ENCODE measurements at regions not wholly inside any gene's neighbourhood (a gene's known extent, or its start where the extent isn't known, plus 50 kb on each side); places are given as distances from the start of the nearest gene placed in this dataset.
"Not testable (repeated sequence)": the region's sequence is repeated elsewhere in the genome, so short reads cannot be mapped to it uniquely, and the experiment has no call there.

DNA sequence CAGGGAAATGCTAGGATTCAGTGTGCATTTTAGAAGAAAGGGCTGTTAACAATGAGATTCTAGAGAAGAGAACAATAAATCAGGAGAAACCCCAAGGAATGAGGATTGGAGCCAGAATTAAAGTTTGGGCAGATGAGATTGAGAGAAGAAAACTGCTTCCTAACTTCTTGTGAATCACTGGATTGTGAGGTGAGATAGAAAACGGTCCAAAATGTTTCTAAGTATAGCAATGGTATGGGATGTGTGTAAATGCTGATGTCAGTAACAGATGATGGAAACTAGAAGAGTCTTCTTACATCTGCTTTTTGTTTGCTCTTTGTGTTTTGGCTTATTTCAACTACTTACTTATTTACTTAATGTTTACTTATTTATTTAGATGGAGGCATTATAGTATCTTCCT, 123.0 kb downstream of the KCNJ2 start (continued):
- TF ChIP-seq, protein P1, sequence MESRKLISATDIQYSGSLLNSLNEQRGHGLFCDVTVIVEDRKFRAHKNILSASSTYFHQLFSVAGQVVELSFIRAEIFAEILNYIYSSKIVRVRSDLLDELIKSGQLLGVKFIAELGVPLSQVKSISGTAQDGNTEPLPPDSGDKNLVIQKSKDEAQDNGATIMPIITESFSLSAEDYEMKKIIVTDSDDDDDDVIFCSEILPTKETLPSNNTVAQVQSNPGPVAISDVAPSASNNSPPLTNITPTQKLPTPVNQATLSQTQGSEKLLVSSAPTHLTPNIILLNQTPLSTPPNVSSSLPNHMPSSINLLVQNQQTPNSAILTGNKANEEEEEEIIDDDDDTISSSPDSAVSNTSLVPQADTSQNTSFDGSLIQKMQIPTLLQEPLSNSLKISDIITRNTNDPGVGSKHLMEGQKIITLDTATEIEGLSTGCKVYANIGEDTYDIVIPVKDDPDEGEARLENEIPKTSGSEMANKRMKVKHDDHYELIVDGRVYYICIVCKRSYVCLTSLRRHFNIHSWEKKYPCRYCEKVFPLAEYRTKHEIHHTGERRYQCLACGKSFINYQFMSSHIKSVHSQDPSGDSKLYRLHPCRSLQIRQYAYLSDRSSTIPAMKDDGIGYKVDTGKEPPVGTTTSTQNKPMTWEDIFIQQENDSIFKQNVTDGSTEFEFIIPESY (IDR thresholded peaks at IDR 0.05) = no peak
- no peak for TF ChIP-seq RAD21 (IDR thresholded peaks at IDR 0.05)
- no peak for TF ChIP-seq FOXA1 (IDR thresholded peaks at IDR 0.05)
- TF ChIP-seq EGR1 (IDR thresholded peaks at IDR 0.05; ENCODE audit: low read depth in 2 of 2) = no peak
- TF ChIP-seq, protein P2, sequence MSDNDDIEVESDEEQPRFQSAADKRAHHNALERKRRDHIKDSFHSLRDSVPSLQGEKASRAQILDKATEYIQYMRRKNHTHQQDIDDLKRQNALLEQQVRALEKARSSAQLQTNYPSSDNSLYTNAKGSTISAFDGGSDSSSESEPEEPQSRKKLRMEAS (IDR thresholded peaks at IDR 0.05) = no peak

DNA sequence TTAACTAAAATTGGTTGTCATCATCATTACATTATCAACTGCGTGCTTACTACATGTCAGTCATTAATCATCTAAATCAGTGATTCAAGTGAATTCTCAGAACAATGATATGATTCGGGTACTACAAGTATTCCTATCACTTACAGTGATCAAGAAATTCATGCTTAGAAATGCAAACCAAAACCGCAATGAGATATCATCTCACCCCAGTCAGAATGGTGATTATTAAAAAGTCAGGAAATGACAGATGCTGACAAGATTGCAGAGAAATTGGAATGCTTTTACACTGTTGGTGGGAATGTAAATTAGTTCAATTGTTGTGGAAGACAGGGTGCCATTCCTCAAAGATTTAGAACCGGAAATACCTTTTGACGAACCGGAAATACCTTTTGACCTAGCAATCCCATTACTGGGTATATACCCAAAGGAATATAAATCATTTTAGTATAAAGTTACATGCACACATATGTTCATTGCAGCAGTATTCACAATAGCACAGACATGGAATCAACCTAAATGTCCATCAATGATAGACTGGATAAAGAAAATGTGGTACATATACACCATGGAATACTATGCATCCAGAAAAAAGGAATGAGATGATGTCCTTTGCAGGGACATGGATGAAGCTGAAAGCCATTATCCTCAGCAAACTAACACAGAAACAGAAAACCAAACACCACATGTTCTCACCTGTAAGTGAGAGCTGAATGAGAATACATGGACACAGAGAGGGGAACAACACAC, 124.4 kb downstream of the KCNJ2 start:
- not testable (repeated sequence) for H3K27ac ChIP-seq (ENCODE audit: low read depth in 1 of 2, low read length in 2 of 2); H3K9ac ChIP-seq (ENCODE audit: low read depth in 1 of 2, low read length in 2 of 2); H3K36me3 ChIP-seq (ENCODE audit: control insufficient read depth in 4 of 4, insufficient read depth in 3 of 4, low read depth in 1 of 4, low read length in 3 of 4); H3K4me3 ChIP-seq (ENCODE audit: low read depth in 1 of 3, low read length in 3 of 3); DNase-seq (ENCODE audit: low spot score); H3K27me3 ChIP-seq (ENCODE audit: control insufficient read depth in 4 of 4, insufficient read depth in 4 of 4, low read length in 3 of 4); H3K9me3 ChIP-seq (ENCODE audit: control insufficient read depth in 4 of 4, low read length in 3 of 4); H3K4me1 ChIP-seq (ENCODE audit: control insufficient read depth in 4 of 4, insufficient read depth in 4 of 4, low read length in 3 of 4)
- 80% methylated on average over 6 of the region's 6 CpGs for WGBS

DNA sequence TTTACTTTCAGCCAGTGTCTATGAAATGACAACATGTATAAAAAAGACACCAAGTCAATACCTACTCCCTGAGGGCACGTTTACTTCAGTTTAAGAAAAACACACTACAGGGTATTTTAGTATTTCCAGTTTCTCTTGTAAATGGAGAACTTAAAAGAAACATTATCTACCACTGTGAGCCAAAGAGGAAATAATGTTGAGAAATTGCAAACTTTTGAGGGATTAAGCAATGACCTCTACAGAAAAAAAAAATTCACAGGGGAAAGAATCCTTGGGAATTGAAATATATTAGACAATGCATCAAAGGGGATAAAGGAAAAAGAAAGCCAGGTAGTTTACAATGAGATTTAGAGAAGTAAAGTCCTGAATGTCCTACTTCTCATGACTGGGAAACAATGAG, 126.0 kb downstream of the KCNJ2 start:
- Histone ChIP-seq H3K4me3 (ENCODE audit: low read depth in 1 of 3, low read length in 3 of 3) (no peak overlapping the region), H3K27ac (ENCODE audit: low read depth in 1 of 2, low read length in 2 of 2) (no peak overlapping the region), H3K9me3 (ENCODE audit: control insufficient read depth in 4 of 4, low read length in 3 of 4) (peaks cover 0 to 2% (median 0%) of the 10 kb centered on the region in 4 donors), H3K36me3 (ENCODE audit: control insufficient read depth in 4 of 4, insufficient read depth in 3 of 4, low read depth in 1 of 4, low read length in 3 of 4) (no peaks in the 10 kb centered on the region), H3K4me1 (ENCODE audit: control insufficient read depth in 4 of 4, insufficient read depth in 4 of 4, low read length in 3 of 4) (no peaks in the 10 kb centered on the region), H3K27me3 (ENCODE audit: control insufficient read depth in 4 of 4, insufficient read depth in 4 of 4, low read length in 3 of 4) (peaks cover 0 to 1% (median 0%) of the 10 kb centered on the region in 4 donors), H3K9ac (ENCODE audit: low read depth in 1 of 2, low read length in 2 of 2) (no peak overlapping the region)
- 16% methylated on average over 1 of the region's 1 CpG for WGBS
- TF ChIP-seq FOXA2 (IDR thresholded peaks at IDR 0.05) = no peak
- TF ChIP-seq, protein P3, sequence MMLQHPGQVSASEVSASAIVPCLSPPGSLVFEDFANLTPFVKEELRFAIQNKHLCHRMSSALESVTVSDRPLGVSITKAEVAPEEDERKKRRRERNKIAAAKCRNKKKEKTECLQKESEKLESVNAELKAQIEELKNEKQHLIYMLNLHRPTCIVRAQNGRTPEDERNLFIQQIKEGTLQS (IDR thresholded peaks at IDR 0.05) = no peak
- TF ChIP-seq GABPA (IDR thresholded peaks at IDR 0.05 in 1 of 2, conservative IDR thresholded peaks at IDR 0.05 in 1 of 2) = no peak
- TF ChIP-seq FOXA1 (IDR thresholded peaks at IDR 0.05) = no peak
- no peak for TF ChIP-seq JUND (IDR thresholded peaks at IDR 0.05)
- TF ChIP-seq, protein P2 (IDR thresholded peaks at IDR 0.05) = no peak
- TF ChIP-seq, protein P4, sequence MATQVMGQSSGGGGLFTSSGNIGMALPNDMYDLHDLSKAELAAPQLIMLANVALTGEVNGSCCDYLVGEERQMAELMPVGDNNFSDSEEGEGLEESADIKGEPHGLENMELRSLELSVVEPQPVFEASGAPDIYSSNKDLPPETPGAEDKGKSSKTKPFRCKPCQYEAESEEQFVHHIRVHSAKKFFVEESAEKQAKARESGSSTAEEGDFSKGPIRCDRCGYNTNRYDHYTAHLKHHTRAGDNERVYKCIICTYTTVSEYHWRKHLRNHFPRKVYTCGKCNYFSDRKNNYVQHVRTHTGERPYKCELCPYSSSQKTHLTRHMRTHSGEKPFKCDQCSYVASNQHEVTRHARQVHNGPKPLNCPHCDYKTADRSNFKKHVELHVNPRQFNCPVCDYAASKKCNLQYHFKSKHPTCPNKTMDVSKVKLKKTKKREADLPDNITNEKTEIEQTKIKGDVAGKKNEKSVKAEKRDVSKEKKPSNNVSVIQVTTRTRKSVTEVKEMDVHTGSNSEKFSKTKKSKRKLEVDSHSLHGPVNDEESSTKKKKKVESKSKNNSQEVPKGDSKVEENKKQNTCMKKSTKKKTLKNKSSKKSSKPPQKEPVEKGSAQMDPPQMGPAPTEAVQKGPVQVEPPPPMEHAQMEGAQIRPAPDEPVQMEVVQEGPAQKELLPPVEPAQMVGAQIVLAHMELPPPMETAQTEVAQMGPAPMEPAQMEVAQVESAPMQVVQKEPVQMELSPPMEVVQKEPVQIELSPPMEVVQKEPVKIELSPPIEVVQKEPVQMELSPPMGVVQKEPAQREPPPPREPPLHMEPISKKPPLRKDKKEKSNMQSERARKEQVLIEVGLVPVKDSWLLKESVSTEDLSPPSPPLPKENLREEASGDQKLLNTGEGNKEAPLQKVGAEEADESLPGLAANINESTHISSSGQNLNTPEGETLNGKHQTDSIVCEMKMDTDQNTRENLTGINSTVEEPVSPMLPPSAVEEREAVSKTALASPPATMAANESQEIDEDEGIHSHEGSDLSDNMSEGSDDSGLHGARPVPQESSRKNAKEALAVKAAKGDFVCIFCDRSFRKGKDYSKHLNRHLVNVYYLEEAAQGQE (IDR thresholded peaks at IDR 0.05) = no peak
- DNase-seq (ENCODE audit: low spot score) = no peak

Data from liver (tissue), 7 donors.